Central memory CD8-positive, alpha-beta T cell (primary cell): ENCODE measurements at regions not wholly inside any gene's neighbourhood (a gene's known extent, or its start where the extent isn't known, plus 50 kb on each side); places are given as distances from the start of the nearest gene placed in this dataset.

Experiments used
- ATAC-seq: fragments of 150-1000 bp; cut with Tn5 transposase; replicated peaks from 2 replicates; pipeline ENCODE4 v1.10.0; 2022; ENCODE audit warnings: mild to moderate bottlenecking, moderate FRiP score, moderate number of reproducible peaks; ENCODE audit not compliant: poor library complexity, severe bottlenecking; ENCODE audit errors: extremely low read depth
- DNase-seq, 2 donors: peaks; one replicate each; pipeline ENCODE4 v3.0.0; 2021; ENCODE audit warnings: low spot score in 2 of 2
- H3K27ac Mint-ChIP-seq: one replicate; pipeline ENCODE4 v1.8.0; 2022; ENCODE audit warnings: low read depth, mild to moderate bottlenecking, moderate library complexity, mixed read lengths
- H3K27me3 Mint-ChIP-seq: one replicate; pipeline ENCODE4 v1.8.0; 2022; ENCODE audit warnings: mixed read lengths
- H3K36me3 Mint-ChIP-seq: one replicate; pipeline ENCODE4 v1.8.0; 2022; ENCODE audit warnings: mild to moderate bottlenecking, moderate library complexity, mixed read lengths; ENCODE audit not compliant: insufficient read depth
- H3K4me1 Mint-ChIP-seq: one replicate; pipeline ENCODE4 v1.8.0; 2022; ENCODE audit warnings: mixed read lengths
- H3K4me3 Mint-ChIP-seq: one replicate; pipeline ENCODE4 v1.8.0; 2022; ENCODE audit warnings: mild to moderate bottlenecking, moderate library complexity, mixed read lengths
- H3K9me3 Mint-ChIP-seq: one replicate; pipeline ENCODE4 v1.8.0; 2022; ENCODE audit warnings: mixed read lengths

- Mint-ChIP-seq H3K4me3 (no peak overlapping the region), H3K9me3 (peaks cover 13% of the 10 kb centered on the region), H3K36me3 (no peaks in the 10 kb centered on the region), H3K27ac (no peak overlapping the region), H3K4me1 (no peaks in the 10 kb centered on the region), H3K27me3 (no peaks in the 10 kb centered on the region)
- ATAC-seq (no peak), DNase-seq (no peak)
Measured at GRCh38 chr4:173919861-173920260, 363.6 kb downstream of the FBXO8 start.

- Mint-ChIP-seq H3K4me1 (no peaks in the 10 kb centered on the region), H3K9me3 (peaks cover 13% of the 10 kb centered on the region), H3K27me3 (no peaks in the 10 kb centered on the region), H3K27ac (no peak overlapping the region), H3K4me3 (no peak overlapping the region), H3K36me3 (no peaks in the 10 kb centered on the region)
- no peak for ATAC-seq
- DNase-seq, result no peak
Measured at GRCh38 chr4:173919196-173919595, 364.3 kb downstream of the FBXO8 start.

- H3K27me3 Mint-ChIP-seq, result no peaks in the 10 kb centered on the region
- no peaks in the 10 kb centered on the region for H3K4me1 Mint-ChIP-seq
- DNase-seq, result no peak
- H3K27ac Mint-ChIP-seq, result no peak overlapping the region
- ATAC-seq, result no peak
- no peak overlapping the region for H3K4me3 Mint-ChIP-seq
- H3K9me3 Mint-ChIP-seq, result peaks cover 6% of the 10 kb centered on the region
- H3K36me3 Mint-ChIP-seq, result no peaks in the 10 kb centered on the region
Measured at GRCh38 chr4:173917255-173917960, 366.1 kb downstream of the FBXO8 start.

- DNase-seq, result no peak
- Mint-ChIP-seq H3K9me3 (no peaks in the 10 kb centered on the region), H3K27me3 (no peaks in the 10 kb centered on the region), H3K4me3 (no peak overlapping the region), H3K27ac (no peak overlapping the region), H3K36me3 (no peaks in the 10 kb centered on the region), H3K4me1 (no peaks in the 10 kb centered on the region)
- no peak for ATAC-seq
Measured at GRCh38 chr4:173913496-173913895, 370.0 kb downstream of the FBXO8 start.

- ATAC-seq (no peak), DNase-seq (no peak)
- no peaks in the 10 kb centered on the region for H3K9me3 Mint-ChIP-seq
- H3K27me3 Mint-ChIP-seq, result no peaks in the 10 kb centered on the region
- no peak overlapping the region for H3K4me3 Mint-ChIP-seq
- H3K4me1 Mint-ChIP-seq, result no peaks in the 10 kb centered on the region
- H3K36me3 Mint-ChIP-seq, result no peaks in the 10 kb centered on the region
- H3K27ac Mint-ChIP-seq, result no peak overlapping the region
Measured at GRCh38 chr4:173912384-173912783, 371.1 kb downstream of the FBXO8 start.

GRCh38 chr4:173910891-173911290, 372.6 kb downstream of the FBXO8 start:
- Mint-ChIP-seq H3K9me3 (no peaks in the 10 kb centered on the region), H3K27me3 (no peaks in the 10 kb centered on the region), H3K36me3 (no peaks in the 10 kb centered on the region), H3K4me3 (no peak overlapping the region), H3K4me1 (no peaks in the 10 kb centered on the region), H3K27ac (no peak overlapping the region)
- ATAC-seq (no peak), DNase-seq (no peak)

GRCh38 chr4:173909294-173909693, 374.2 kb downstream of the FBXO8 start:
- Mint-ChIP-seq H3K4me3 (no peak overlapping the region), H3K4me1 (no peaks in the 10 kb centered on the region), H3K27ac (no peak overlapping the region), H3K27me3 (no peaks in the 10 kb centered on the region), H3K9me3 (no peaks in the 10 kb centered on the region), H3K36me3 (no peaks in the 10 kb centered on the region)
- DNase-seq (no peak), ATAC-seq (no peak)

- no peaks in the 10 kb centered on the region for H3K4me1 Mint-ChIP-seq
- H3K27me3 Mint-ChIP-seq, result no peaks in the 10 kb centered on the region
- H3K4me3 Mint-ChIP-seq, result no peak overlapping the region
- no peak overlapping the region for H3K27ac Mint-ChIP-seq
- DNase-seq, result no peak
- ATAC-seq, result no peak
- peaks cover 4% of the 10 kb centered on the region for H3K9me3 Mint-ChIP-seq
- no peaks in the 10 kb centered on the region for H3K36me3 Mint-ChIP-seq
Measured at GRCh38 chr4:173899813-173900212, 369.8 kb upstream of the HAND2 start.

- ATAC-seq, result no peak
Measured at GRCh38 chr4:173891072-173891471, 361.0 kb upstream of the HAND2 start.

GRCh38 chr4:173883821-173884220, 353.8 kb upstream of the HAND2 start:
- Mint-ChIP-seq H3K4me1 (no peaks in the 10 kb centered on the region), H3K27me3 (no peaks in the 10 kb centered on the region), H3K36me3 (no peaks in the 10 kb centered on the region), H3K9me3 (peaks cover 6% of the 10 kb centered on the region), H3K27ac (no peak overlapping the region), H3K4me3 (no peak overlapping the region)
- no peak for DNase-seq
- ATAC-seq, result no peak

More at GRCh38 chr4:173891072-173891471, 361.0 kb upstream of the HAND2 start:
- H3K4me1 Mint-ChIP-seq, result no peaks in the 10 kb centered on the region
- H3K9me3 Mint-ChIP-seq, result peaks cover 11% of the 10 kb centered on the region
- no peak overlapping the region for H3K4me3 Mint-ChIP-seq
- no peak overlapping the region for H3K27ac Mint-ChIP-seq
- DNase-seq, result no peak
- no peaks in the 10 kb centered on the region for H3K27me3 Mint-ChIP-seq
- peaks cover 3% of the 10 kb centered on the region for H3K36me3 Mint-ChIP-seq

- ATAC-seq (no peak), DNase-seq (no peak)
- Mint-ChIP-seq H3K27ac (no peak overlapping the region), H3K4me1 (no peaks in the 10 kb centered on the region), H3K27me3 (no peaks in the 10 kb centered on the region), H3K36me3 (no peaks in the 10 kb centered on the region), H3K4me3 (no peak overlapping the region), H3K9me3 (no peaks in the 10 kb centered on the region)
Measured at GRCh38 chr4:173880897-173881296, 350.9 kb upstream of the HAND2 start.

- DNase-seq, result no peak
- H3K4me1 Mint-ChIP-seq, result no peaks in the 10 kb centered on the region
- no peaks in the 10 kb centered on the region for H3K27me3 Mint-ChIP-seq
- no peak overlapping the region for H3K27ac Mint-ChIP-seq
- ATAC-seq, result no peak
- H3K4me3 Mint-ChIP-seq, result no peak overlapping the region
- no peaks in the 10 kb centered on the region for H3K9me3 Mint-ChIP-seq
- H3K36me3 Mint-ChIP-seq, result no peaks in the 10 kb centered on the region
Measured at GRCh38 chr4:173879509-173879908, 349.5 kb upstream of the HAND2 start.

- Mint-ChIP-seq H3K36me3 (no peaks in the 10 kb centered on the region), H3K4me1 (no peaks in the 10 kb centered on the region), H3K27me3 (no peaks in the 10 kb centered on the region), H3K27ac (no peak overlapping the region), H3K9me3 (no peaks in the 10 kb centered on the region), H3K4me3 (no peak overlapping the region)
- no peak for ATAC-seq
- no peak for DNase-seq
Measured at GRCh38 chr4:173878701-173879100, 348.7 kb upstream of the HAND2 start.
